Esophagus squamous epithelium (tissue), 4 donors: ENCODE measurements at regions not wholly inside any gene's neighbourhood (a gene's known extent, or its start where the extent isn't known, plus 50 kb on each side); places are given as distances from the start of the nearest gene placed in this dataset.

Experiments used
- CTCF ChIP-seq, 6 experiments: fragments of 450-650 bp in 4 of 6; fragments of 200-600 bp in 2 of 6; sonication (generic) in 2 of 6; IDR thresholded peaks; one replicate each; pipeline ENCODE4 v1.5.1; 2016 to 2019; ENCODE audit warnings: antibody characterized with exemption in 6 of 6, mild to moderate bottlenecking in 4 of 6, moderate library complexity in 4 of 6
- POLR2A ChIP-seq, 4 donors: fragments of 450-650 bp; IDR thresholded peaks; one replicate each; pipeline ENCODE4 v1.6.1; 2017; ENCODE audit warnings: antibody characterized with exemption in 4 of 4, mild to moderate bottlenecking in 4 of 4, moderate library complexity in 3 of 4

GRCh38 chr2:129142465-129142864 lies 823.8 kb upstream of the HS6ST1 start:
- TF ChIP-seq CTCF (IDR thresholded peaks at IDR 0.05), result no peak
- TF ChIP-seq POLR2A (IDR thresholded peaks at IDR 0.05), result no peak
